Lung (tissue), 11 donors: ENCODE measurements at regions not wholly inside any gene's neighbourhood (a gene's known extent, or its start where the extent isn't known, plus 50 kb on each side); places are given as distances from the start of the nearest gene placed in this dataset.

Experiments
- ATAC-seq: fragments of 200-7000 bp; cut with Tn5 transposase; one replicate; pipeline ENCODE4 v1.9.1; 2020; ENCODE audit warnings: moderate number of reproducible peaks; ENCODE audit not compliant: insufficient read depth, low FRiP score
- DNase-seq, 3 donors: peaks; one replicate each; pipeline ENCODE4 v3.0.0-alpha.2; 2013 to 2017
- H3K27ac ChIP-seq, 2 donors: one replicate each; pipeline ENCODE4 v1.5.1; 2013; ENCODE audit warnings: mild to moderate bottlenecking in 2 of 2, moderate library complexity in 2 of 2, control low read depth in 1 of 2, inconsistent platforms in 1 of 2, low read depth in 1 of 2, low read length in 1 of 2
- H3K27me3 ChIP-seq, 3 donors: one replicate each; pipeline ENCODE4 v1.5.1; 2013; ENCODE audit warnings: low read length in 2 of 3; ENCODE audit not compliant: control insufficient read depth in 3 of 3, insufficient read depth in 3 of 3
- H3K36me3 ChIP-seq, 4 donors: one replicate each; pipeline ENCODE4 v1.5.1; 2013; ENCODE audit warnings: low read length in 4 of 4, mild to moderate bottlenecking in 1 of 4, moderate library complexity in 1 of 4; ENCODE audit not compliant: control insufficient read depth in 4 of 4, insufficient read depth in 4 of 4
- H3K4me1 ChIP-seq, 5 donors: one replicate each; pipeline ENCODE4 v1.5.1; 2013; ENCODE audit warnings: low read length in 5 of 5, mild to moderate bottlenecking in 2 of 5, moderate library complexity in 1 of 5; ENCODE audit not compliant: control insufficient read depth in 5 of 5, insufficient read depth in 5 of 5
- H3K4me3 ChIP-seq: one replicate; pipeline ENCODE4 v1.5.1; 2013; ENCODE audit warnings: mild to moderate bottlenecking, control low read depth, moderate library complexity
- H3K9ac ChIP-seq, 2 donors: one replicate each; pipeline ENCODE4 v1.5.1; 2013; ENCODE audit warnings: low read length in 2 of 2, control low read depth in 1 of 2; ENCODE audit not compliant: insufficient read depth in 1 of 2
- H3K9me3 ChIP-seq, 4 donors: one replicate each; pipeline ENCODE4 v1.5.1; 2013; ENCODE audit warnings: low read length in 3 of 4, mild to moderate bottlenecking in 1 of 4, moderate library complexity in 1 of 4; ENCODE audit not compliant: control insufficient read depth in 4 of 4, insufficient read depth in 3 of 4
- CTCF ChIP-seq: IDR thresholded peaks from 2 replicates; pipeline ENCODE4 v1.5.1; 2012; ENCODE audit warnings: mild to moderate bottlenecking; ENCODE audit errors: control extremely low read depth, extremely low read depth
- WGBS, 2 donors: extraction: QIAGEN DNeasy Blood & Tissue Kit; methylation state at CpG; one replicate each; pipeline ENCODE4 v1.1.7; 2013; 5-methylcytosine and 5-hydroxymethylcytosine counted together
- donor health status: control.
- donor health status: control.
- donor health status: Bipolar disorder and iron deficiency.
- donor health status: healthy.
- donor health status: DM: yes; HTN: yes; CAD: no.

GRCh38 chr2:48075631-48076030, 169.3 kb upstream of the FBXO11 start:
- peaks cover 0 to 2% (median 0%) of the 10 kb centered on the region in 4 donors for H3K9me3 ChIP-seq
- 89 to 96% methylated on average over 2 of the region's 2 CpGs for WGBS, 2 donors
- H3K27me3 ChIP-seq: peaks cover 0 to 2% (median 0%) of the 10 kb centered on the region in 3 donors
- no peak for ATAC-seq
- TF ChIP-seq CTCF: no peak
- H3K9ac ChIP-seq: no peak overlapping the region
- no peak for DNase-seq
- no peaks in the 10 kb centered on the region for H3K4me1 ChIP-seq
- no peak overlapping the region for H3K4me3 ChIP-seq
- H3K36me3 ChIP-seq: no peaks in the 10 kb centered on the region
- H3K27ac ChIP-seq: no peak overlapping the region

GRCh38 chr2:48080534-48081316, 174.4 kb upstream of the FBXO11 start:
- no peaks in the 10 kb centered on the region for H3K4me1 ChIP-seq
- peaks cover 0 to 4% (median 2%) of the 10 kb centered on the region in 3 donors for H3K27me3 ChIP-seq
- no peak for TF ChIP-seq CTCF
- H3K27ac ChIP-seq: no peak overlapping the region
- WGBS, 2 donors: 74 to 81% methylated on average over 6 of the region's 6 CpGs
- ATAC-seq (no peak), DNase-seq (no peak)
- no peaks in the 10 kb centered on the region for H3K36me3 ChIP-seq
- H3K9me3 ChIP-seq: peaks cover 0 to 2% (median 0%) of the 10 kb centered on the region in 4 donors
- no peak overlapping the region for H3K9ac ChIP-seq
- H3K4me3 ChIP-seq: no peak overlapping the region

- peaks cover 0 to 4% (median 2%) of the 10 kb centered on the region in 3 donors for H3K27me3 ChIP-seq
- DNase-seq: no peak
- TF ChIP-seq CTCF: no peak
- no peaks in the 10 kb centered on the region for H3K36me3 ChIP-seq
- no peak overlapping the region for H3K9ac ChIP-seq
- H3K9me3 ChIP-seq: peaks cover 0 to 2% (median 0%) of the 10 kb centered on the region in 4 donors
- no peak overlapping the region for H3K4me3 ChIP-seq
- H3K4me1 ChIP-seq: no peaks in the 10 kb centered on the region
- H3K27ac ChIP-seq: no peak overlapping the region
- ATAC-seq: no peak
- WGBS, 2 donors: 84 to 85% methylated on average over 7 of the region's 7 CpGs
These were observed 175.0 kb upstream of the FBXO11 start for GRCh38 chr2:48081317-48081628.
